ENCODE measurements at regions not wholly inside any gene's neighbourhood (a gene's known extent, or its start where the extent isn't known, plus 50 kb on each side); places are given as distances from the start of the nearest gene placed in this dataset.

GRCh38 chr10:80713398-80713928 is 175.8 kb downstream of the SH2D4B start:
- TF ChIP-seq CTCF (IDR thresholded peaks at IDR 0.05) (no peak), POLR2A (IDR thresholded peaks at IDR 0.05) (no peak), POLR2AphosphoS5 (IDR thresholded peaks at IDR 0.05) (no peak)

Measured in stomach (tissue), 4 donors.